Fibroblast of skin of abdomen (primary cell): ENCODE measurements at regions not wholly inside any gene's neighbourhood (a gene's known extent, or its start where the extent isn't known, plus 50 kb on each side); places are given as distances from the start of the nearest gene placed in this dataset.
"Not testable (repeated sequence)": the region's sequence is repeated elsewhere in the genome, so short reads cannot be mapped to it uniquely, and the experiment has no call there.

Experiments used
- DNase-seq: peaks from one replicate; pipeline ENCODE4 v3.0.0-alpha.2; 2013

DNA sequence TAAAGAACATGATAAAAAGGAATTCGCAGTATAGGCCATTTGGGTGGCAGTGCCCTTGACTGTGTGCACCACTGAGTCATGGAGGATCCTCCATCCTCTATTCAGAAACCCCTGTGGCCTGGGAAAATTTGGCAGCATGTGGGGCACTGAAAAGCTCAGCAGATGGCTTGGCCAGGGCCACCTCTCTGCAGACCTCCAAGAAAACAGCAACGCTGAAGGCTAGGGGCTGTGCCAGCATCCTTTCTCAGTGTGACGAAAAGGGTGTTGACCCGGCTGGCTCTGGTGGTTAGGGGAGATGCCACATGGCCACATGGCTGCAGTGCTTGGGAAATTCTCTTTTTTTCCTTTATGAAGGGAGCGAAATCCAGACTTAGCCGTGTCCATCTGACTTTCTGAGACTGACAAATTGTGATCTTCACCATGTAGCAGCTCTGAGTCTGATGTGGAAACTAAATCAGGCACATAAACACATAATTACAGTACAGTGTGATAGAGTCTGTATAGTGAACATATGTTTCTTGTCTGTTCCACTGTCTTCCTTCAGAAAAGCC lies 178.0 kb downstream of the KCTD12 start:
- DNase-seq = no peak

DNA sequence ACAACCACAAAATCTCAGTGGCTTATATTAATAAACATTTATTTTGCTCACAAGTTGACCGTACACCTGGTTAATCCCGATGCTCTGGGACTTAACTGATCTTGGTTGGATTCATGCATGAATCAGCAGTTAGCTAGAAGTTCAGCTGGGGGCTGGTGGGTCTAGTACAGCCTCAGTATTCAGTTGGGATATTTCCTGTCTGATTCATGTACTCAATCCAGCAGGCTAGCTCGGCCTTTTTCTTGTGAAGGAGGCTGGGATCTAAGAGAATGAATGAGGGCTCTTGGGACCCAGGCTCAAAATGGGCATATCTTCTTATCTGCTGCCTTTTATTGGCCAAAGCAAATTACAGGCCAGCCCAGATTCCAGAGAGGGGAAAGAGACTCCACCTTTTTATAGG lies 178.8 kb downstream of the KCTD12 start:
- peak; percentile 73 for DNase-seq

DNA sequence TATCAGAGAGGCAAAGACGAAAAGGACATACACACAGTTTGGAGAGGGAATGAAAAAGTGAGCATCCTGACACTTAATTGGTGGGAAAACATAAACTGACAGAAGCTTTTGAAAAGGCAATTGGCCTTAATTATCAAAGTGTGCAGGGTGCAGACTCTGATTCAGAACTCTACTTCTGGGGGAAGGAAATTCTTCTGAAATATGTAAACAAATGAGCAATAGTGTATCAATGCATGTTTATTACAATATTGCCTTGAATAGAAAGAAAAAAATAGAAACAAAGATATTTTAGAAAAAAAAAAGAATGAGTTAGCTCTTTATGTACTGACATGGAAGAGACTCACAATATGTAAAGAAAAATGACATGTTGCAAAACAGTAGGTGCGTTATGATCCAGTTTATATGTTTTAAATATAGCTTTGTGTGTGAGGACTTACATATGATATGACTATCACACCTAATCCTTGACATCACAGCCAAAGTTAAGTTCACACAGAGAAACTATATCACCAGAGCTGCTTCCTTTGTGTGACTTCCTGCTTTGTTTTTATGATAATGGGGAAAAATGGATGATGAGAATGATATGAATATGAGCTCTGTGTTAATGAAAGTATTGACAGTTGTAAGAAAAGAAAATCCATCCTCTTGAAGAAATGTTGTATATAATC lies 182.4 kb downstream of the KCTD12 start:
- no peak for DNase-seq

DNA sequence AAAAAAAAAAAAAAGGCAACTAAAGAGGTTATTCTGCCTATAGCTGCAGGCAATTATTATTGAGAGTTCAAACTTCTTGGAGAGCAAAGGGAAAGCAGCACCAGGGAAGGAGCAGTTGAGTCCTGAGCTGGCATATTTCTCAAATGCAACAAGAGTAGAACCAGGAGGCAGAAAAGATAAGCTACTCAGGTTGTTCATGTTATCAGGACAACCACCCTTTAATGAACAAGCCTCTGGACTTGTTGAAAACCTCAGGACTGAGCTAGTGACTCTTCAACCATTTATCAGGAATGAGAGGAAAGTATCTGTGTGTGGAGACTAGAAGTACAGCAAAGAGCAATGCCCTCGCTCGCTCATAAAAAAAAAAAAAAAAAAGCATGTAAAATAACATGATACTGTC lies 183.0 kb downstream of the KCTD12 start:
- no peak for DNase-seq

DNA sequence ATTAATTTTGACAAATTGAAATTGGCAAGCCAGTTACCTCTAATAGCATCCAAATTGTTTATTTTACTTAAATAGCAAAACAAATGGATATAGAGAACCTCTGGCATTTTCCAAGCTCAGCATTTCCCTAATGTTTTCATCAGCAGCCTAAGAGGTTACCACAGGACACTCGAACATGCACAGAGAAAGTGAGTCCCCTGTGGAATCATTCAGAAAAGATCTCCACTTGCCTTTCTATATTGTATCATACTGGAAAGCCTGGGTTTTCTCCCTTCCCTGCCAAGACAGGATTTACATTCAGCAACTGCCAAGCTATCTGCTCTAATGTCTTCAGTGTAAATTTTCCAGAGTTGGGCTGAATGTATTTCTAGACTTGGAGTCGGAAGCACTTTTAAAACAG lies 188.9 kb downstream of the KCTD12 start:
- no peak for DNase-seq

DNA sequence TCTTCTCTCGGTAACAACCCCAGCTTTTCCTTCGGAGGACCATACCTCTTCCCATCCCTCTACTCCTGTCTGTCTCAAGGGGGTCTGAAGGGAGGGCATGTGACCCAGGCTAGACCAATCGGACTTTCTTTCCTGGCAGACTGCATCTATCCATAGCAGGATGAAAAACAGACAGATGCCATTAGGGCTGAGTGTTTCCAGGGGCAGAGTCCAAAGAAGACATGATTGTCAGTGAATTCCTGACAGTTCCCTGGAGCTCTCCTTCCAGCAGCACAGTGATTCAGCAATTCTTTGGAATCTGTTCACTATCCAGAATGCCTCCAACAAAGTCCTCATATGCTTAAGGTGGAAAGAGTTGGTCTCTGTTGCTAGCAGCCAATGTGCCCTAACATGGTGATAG lies 189.8 kb downstream of the KCTD12 start:
- DNase-seq = peak; percentile 68

DNA sequence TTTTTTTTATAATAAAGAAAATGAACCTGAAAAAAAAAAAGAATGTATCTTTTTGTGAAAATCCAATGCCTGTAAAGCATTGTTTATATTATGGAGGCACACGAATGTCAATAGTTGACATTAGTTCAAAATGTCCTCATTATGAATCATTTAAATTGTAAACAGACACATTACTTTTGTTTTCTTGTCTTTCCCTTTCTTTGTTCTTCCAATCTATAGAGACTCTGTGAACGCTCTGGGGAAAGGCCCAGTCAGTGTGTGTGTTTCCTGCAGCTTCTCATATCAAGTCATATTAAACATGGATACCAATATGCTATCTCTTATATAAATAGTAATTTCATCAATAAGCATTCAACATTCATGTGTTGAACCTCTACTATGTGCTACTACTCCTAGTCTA lies 193.1 kb downstream of the KCTD12 start:
- DNase-seq = no peak

DNA sequence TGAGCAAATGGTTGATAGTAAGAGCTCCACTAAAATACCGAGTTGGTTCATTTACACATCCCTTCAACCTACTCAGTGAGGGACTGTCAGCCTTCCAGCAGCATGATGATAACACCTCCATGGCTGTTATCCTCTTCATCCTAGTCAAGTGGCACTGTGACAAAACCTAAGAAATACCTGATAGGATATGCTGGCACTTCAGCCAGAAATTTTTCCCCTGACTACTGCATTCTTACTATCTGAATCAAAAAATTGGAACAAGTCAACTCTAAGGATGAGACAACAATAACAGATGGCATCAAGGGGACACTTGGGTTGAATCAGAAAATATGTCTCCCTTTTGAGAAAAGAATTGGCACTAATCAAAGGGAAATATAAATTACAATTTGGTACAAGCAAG lies 193.9 kb downstream of the KCTD12 start:
- DNase-seq = no peak

DNA sequence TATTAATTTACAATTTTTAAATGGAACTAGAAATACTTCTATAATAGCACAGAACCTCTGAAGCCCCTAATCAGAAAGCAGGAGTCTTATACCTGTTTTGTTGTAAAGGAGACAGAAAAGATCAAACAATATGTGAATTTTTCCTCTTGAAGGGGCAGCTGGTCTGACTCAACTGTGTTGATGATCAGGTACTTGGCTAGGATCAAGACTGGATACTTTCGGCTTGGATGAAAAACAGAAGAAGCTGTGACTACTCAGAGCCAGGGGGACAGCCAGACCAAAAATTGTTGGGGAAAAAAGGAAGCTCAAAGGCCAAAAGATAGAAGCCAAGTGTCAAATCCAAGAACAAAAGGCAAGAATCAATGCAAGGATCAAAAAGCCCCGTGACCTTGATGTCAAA lies 195.6 kb downstream of the KCTD12 start:
- no peak for DNase-seq

DNA sequence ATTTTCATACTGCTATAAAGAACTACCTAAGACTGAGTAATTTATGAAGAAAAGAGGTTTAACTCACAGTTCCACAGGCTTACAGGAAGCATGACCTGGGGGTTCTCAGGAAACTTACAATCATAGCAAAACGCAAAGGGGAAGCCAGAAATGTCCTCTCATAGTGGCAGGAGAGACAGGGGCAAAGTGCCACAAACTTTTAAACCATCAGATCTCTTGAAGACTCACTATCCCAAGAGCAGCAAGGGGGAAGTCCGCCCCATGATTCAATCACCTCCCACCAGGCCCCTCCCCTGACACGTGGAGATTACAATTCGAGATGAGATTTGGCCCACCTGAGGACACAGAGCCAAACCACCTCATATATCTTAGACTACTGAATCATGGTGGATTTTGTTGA lies 198.7 kb downstream of the KCTD12 start:
- no peak for DNase-seq

DNA sequence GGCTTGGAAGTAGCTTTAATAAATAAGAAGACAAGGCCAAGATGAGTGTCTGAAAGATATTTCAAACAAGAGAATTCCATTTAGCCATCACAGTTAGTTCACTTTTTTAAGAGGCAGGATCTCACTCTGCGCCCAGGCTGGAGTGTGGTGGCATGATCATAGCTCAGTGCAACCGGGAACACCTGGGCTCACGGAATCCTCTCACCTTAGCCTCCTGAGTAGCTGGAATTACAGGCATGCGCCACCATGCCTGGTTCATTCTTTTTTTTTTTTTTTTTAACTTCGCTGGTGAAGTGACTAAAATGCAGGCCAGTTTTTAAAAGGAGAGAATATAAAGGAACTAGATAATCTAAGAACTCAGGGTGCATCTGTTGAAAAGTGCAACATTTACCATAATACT lies 200.3 kb downstream of the KCTD12 start:
- DNase-seq = no peak

DNA sequence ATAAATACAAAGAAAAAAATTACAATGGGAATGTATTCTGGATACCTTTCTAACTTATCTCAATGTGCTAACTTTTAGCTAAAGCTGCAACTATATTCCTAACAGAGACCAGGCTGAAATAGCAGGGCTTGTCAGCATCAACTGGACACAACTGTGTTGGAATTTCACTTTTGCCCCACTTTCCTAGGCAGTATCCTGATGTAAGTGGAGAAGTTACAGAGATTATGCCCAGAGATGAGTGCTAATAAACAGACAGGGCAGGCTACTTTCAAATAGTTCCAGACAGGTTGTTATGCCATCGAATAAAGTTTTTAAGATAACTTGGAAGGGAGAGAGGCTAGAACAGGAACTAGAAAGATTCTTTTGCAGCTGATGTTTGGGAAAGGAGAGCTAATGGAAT lies 201.9 kb downstream of the KCTD12 start:
- DNase-seq = no peak

DNA sequence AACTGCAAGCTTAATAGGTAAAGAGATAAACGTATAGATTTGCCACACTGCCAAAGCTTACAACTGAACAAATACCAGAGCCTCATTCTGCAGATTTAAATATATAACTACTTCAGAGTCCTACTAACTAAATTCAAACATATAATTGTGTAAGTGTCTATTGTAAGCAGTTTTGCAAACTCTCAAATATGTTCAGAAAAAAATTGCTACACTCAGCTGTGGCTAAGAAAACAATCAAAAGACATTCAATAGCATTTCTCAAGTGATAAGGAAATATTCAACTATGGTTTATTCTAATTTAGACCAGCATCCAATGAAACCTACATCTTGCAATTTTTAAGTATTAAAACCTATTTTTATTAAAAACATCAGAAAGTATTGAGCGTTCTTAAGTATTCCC lies 202.4 kb downstream of the KCTD12 start:
- DNase-seq = no peak

DNA sequence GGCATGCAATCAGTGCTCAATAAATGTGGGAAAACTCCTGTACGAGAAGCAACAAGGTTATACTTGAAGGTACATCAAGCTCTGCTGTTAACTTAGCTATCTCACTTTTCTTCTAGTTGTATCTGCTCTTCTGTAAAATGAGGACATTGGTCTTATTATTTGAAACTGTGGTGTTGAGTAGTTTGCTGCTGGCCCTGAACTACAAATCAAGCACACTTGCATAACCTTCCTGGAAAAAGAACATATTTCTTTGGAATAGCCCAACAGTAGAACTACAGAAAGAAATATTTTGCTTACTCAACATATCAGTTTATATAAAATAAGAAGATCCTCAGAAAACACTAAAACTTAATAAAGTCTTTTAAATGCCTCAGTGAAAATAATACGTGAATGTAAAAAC lies 203.0 kb downstream of the KCTD12 start:
- no peak for DNase-seq

DNA sequence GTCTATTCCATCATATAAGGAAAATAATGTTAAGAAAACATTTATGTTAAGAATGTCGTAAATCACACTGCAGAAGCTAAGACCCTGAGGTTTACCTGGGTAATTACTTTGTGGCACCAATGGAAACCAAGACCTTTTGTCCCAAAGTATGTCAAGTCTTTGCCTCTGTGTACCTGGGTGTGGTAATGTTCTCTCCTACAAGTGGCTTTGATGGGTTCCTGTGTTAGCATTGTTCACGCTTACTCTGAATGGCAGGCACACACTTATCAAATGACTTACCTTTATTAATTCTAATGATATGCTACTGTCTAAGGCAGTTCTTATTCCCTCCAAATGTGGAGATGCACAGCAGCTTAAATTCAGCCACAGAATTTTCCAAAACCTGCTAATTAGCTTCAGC lies 206.1 kb downstream of the KCTD12 start:
- no peak for DNase-seq

DNA sequence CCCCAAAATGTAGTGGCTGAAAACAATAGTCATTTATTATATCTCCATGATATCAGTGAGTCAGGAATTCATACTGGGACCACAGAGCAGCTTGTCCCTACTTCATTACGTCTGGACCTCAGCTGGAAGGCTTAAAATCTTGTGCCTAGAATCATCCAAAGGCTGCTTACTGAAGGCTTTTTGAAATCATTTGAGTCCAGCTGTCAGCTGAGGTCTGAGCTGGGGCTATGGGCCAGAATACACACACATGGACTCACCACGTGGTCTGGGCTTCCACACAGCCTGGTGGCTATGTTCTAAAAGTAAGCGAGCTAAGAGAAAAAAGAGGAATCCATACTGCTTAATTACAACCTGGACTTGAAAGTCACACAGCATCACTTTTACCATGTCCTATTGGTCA lies 209.2 kb downstream of the KCTD12 start:
- peak; percentile 33 for DNase-seq

DNA sequence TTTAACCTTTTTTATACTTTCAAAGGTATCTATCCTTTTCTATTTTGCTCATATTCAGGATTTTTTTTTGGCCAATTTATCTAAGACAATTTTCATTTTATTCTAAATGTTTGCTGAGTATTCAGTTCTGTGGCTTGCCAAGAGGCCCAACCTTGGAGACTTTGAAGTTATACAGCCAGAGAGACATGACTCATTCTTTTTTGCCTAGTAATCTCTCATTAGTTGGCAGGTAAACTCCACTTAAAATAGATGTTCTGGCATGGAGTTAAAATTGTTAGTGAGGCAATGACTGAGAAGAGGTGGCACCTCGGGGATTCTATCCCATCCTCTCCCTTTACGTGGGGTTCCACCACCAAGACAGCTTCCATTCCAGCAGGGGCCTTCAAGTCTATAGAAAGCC lies 213.8 kb downstream of the KCTD12 start:
- DNase-seq = peak; percentile 35

DNA sequence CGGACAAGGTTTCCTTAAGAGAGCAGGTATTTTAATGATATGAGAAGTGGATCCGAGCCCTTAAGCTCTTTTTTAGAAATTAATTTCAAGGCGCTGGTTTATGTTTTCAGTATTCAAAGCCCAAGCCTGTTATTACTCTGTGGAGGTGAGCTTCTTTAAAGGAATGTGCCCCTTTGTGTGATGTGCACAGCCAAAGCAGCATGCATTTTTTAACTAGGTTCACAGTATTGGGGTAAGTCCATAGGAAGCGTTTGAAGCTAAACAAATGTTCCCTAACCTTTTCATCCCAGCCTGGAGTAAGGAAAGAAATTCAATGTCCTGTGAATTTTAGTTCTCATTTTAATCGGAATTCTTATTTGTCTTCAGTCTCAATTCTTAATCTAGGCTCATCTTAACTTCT lies 217.5 kb downstream of the KCTD12 start:
- no peak for DNase-seq

DNA sequence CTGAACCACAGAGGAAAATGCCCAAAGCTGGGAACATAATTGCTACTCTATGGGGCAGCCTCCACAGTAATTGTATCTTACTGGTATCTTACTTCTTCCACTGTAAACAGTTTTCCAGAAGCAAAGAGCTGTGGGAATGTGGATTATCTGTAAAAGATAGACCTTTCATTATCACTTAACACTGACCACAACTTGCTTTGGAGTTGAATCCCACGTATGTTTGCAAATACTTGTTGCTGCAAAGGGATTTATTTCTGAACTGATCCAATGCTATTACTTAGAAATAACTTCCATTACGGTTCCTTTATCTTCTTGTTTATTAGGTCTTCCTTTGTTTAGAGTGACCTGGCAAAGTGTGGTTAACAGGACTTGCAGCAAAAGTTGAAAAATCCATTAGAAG lies 218.1 kb downstream of the KCTD12 start:
- no peak for DNase-seq

DNA sequence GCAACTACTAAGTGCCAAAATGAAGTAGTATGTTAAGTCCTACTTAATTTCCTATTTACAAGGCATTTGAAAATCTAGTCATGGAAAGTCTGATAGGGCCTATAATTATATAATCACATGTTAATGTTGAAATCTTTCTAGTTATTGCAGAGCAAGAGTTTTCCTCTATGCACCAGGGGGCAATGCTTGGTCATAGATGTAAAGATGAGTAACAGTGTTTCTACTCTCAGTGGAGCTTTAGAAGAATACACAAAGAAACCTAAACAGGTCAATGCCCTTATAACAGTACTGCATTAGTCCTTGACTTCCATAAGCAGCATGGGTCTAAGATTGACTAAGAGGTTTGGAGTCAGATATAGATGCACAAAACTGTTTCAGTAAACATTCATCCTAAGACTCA lies 218.7 kb downstream of the KCTD12 start:
- peak; percentile 64 for DNase-seq

DNA sequence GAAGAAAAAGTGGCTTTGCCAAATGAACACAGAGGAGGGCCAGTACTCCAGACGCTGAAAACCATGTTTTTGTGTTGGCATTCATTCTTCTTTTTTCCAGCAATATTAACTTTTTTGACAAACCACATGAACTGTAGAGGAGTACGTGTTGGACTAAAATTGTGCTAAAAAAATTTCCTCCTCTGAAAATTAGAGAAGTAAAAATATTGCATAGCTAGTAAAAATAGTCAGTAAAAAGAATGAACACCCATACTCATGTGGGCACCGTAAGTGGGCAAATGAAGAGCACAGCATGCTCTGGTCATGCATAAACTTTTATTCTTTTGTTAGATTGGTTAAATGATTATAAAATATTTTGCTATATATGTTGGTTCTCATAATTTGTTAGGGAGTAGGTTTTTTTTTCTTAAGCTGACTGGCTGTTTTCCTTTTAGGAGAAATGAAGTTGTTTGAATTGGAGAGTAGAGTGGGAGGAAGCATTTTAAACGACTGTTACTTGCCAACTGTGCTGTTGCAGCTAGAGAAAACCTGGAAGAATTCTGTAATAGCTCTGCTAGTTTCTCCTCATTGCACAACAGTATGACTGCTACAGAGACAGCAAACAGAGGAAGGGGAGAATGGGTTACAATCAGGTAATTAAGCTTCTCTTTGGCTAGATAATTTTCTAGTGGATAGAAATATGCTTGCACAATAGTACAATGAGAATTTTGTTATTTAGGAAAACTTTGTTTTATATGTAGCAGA lies 222.4 kb downstream of the KCTD12 start:
- DNase-seq = no peak

DNA sequence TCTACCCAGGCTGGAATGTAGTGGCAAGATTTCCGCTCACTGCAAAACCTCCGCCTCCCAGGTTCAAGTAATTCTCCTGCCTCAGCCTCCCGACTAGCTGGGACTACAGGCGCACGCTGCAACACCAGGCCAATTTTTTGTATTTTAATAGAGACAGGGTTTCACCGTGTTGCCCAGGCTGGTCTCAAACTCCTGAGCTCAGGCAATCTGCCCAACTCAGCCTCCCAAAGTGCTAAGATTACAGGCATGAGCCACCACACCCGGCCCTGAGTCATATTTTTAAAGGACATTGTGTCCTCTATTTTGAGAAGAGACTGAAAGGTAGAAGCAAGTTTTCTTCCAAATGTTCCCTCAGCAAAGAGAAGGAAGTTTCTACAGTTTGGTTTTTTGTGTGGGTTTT lies 227.1 kb downstream of the KCTD12 start:
- DNase-seq = not testable (repeated sequence)

DNA sequence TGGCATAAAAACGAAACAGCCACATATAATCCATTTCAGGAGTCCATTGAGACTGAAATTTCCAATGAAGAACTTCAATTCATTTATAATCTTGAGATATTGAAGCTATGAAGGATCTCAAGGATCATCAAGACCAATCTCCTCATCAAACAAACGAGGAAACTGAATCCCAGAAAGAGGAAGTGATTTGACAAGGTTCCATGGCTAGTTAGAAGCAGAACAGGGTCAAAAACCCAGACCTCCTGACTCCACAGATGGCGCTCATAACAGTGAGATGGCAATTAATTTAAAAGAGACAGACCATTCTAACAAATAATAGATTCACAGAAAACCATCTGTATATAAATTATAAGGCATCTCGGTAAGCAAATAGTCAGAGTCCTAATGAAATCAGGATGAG lies 229.7 kb downstream of the KCTD12 start:
- no peak for DNase-seq

DNA sequence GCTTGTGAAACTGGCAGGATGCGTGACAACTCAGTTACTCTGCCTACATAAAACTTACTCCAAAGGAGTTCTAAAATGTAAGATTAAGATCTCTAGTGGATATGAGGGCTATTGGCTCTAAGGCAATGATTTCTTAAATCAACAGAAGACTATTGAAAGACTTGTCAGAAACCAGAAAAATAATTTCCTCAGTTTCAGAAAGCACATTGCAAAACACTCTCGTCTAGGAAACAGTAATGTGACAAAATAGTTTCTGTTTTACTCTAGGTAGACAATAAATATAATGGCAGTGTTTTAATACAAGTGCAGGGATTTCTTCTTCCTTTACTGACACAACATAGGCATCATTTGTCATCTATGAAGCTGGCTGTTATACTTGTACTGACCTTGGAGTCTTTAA lies 230.1 kb downstream of the KCTD12 start:
- DNase-seq = no peak
